ENCODE measurements at regions not wholly inside any gene's neighbourhood (a gene's known extent, or its start where the extent isn't known, plus 50 kb on each side); places are given as distances from the start of the nearest gene placed in this dataset.

- TF ChIP-seq, protein P1, sequence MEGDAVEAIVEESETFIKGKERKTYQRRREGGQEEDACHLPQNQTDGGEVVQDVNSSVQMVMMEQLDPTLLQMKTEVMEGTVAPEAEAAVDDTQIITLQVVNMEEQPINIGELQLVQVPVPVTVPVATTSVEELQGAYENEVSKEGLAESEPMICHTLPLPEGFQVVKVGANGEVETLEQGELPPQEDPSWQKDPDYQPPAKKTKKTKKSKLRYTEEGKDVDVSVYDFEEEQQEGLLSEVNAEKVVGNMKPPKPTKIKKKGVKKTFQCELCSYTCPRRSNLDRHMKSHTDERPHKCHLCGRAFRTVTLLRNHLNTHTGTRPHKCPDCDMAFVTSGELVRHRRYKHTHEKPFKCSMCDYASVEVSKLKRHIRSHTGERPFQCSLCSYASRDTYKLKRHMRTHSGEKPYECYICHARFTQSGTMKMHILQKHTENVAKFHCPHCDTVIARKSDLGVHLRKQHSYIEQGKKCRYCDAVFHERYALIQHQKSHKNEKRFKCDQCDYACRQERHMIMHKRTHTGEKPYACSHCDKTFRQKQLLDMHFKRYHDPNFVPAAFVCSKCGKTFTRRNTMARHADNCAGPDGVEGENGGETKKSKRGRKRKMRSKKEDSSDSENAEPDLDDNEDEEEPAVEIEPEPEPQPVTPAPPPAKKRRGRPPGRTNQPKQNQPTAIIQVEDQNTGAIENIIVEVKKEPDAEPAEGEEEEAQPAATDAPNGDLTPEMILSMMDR (IDR thresholded peaks at IDR 0.05): no peak
- TF ChIP-seq EP300 (IDR thresholded peaks at IDR 0.05; ENCODE audit: borderline replicate concordance in 1 of 2, low read depth in 1 of 2, low read length in 1 of 2) (no peak), RFX5 (IDR thresholded peaks at IDR 0.05; ENCODE audit: low read length) (no peak)
Observed at GRCh38 chr3:158976966-158977365, 175.1 kb downstream of the MFSD1 start.
